Upper lobe of left lung (tissue), 4 donors: ENCODE measurements at regions not wholly inside any gene's neighbourhood (a gene's known extent, or its start where the extent isn't known, plus 50 kb on each side); places are given as distances from the start of the nearest gene placed in this dataset.

Source experiments
- POLR2A ChIP-seq, 4 donors: fragments of 450-650 bp; IDR thresholded peaks; one replicate each; pipeline ENCODE4 v1.5.1; 2016 to 2017; ENCODE audit warnings: antibody characterized with exemption in 4 of 4, mild to moderate bottlenecking in 2 of 4
- TF ChIP-seq, protein P1 (sequence below), 6 experiments: fragments of 450-650 bp in 4 of 6; fragments of 200-600 bp in 2 of 6; sonication (generic) in 2 of 6; IDR thresholded peaks; one replicate each; pipeline ENCODE4 v1.5.1; 2016 to 2019; ENCODE audit warnings: antibody characterized with exemption in 6 of 6

DNA sequence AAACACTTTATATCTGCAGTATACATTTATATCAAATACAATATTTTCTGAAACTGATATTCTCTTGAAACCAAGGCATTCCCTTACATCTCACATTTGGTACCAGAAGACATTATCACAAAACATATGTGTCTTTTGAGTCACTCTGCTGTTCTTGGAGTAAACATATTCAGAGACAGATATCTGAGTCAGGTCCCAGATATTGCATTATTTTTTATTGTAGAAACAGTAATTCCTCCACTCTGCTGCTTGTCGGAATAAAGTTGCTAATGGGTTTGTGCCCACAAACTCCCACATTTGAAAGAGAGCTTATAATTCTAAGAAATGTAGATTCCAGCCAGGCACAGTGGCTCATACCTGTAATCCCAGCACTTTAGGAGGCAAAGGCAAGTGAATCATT lies 261.1 kb upstream of the DAPK1 start:
- TF ChIP-seq, protein P1, sequence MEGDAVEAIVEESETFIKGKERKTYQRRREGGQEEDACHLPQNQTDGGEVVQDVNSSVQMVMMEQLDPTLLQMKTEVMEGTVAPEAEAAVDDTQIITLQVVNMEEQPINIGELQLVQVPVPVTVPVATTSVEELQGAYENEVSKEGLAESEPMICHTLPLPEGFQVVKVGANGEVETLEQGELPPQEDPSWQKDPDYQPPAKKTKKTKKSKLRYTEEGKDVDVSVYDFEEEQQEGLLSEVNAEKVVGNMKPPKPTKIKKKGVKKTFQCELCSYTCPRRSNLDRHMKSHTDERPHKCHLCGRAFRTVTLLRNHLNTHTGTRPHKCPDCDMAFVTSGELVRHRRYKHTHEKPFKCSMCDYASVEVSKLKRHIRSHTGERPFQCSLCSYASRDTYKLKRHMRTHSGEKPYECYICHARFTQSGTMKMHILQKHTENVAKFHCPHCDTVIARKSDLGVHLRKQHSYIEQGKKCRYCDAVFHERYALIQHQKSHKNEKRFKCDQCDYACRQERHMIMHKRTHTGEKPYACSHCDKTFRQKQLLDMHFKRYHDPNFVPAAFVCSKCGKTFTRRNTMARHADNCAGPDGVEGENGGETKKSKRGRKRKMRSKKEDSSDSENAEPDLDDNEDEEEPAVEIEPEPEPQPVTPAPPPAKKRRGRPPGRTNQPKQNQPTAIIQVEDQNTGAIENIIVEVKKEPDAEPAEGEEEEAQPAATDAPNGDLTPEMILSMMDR (IDR thresholded peaks at IDR 0.05): no peak
- TF ChIP-seq POLR2A (IDR thresholded peaks at IDR 0.05): no peak
